ENCODE measurements at regions not wholly inside any gene's neighbourhood (a gene's known extent, or its start where the extent isn't known, plus 50 kb on each side); places are given as distances from the start of the nearest gene placed in this dataset.
"Not testable (repeated sequence)": the region's sequence is repeated elsewhere in the genome, so short reads cannot be mapped to it uniquely, and the experiment has no call there.

DNA sequence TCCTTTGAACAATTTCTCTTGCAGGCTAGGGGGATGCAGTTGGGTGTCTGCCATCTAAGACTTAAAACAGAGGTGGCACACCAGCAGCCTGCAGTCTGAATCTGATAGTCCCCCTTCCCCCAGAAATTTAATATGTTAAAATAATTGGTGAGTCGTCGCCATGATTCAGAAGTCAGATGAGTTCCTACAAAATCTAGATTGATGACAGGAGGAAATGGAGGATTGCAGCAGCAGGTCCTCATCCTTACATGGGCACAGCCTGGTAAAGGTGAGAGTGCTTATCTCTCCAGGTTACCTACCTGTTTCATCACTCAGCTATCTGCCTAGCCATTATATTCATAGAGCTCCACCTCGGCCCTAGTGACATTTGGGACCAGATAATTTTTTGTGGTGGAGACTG is 112.3 kb downstream of the PCSK1 start:
- peak; percentile 43 for DNase-seq (ENCODE audit: low read depth)

DNA sequence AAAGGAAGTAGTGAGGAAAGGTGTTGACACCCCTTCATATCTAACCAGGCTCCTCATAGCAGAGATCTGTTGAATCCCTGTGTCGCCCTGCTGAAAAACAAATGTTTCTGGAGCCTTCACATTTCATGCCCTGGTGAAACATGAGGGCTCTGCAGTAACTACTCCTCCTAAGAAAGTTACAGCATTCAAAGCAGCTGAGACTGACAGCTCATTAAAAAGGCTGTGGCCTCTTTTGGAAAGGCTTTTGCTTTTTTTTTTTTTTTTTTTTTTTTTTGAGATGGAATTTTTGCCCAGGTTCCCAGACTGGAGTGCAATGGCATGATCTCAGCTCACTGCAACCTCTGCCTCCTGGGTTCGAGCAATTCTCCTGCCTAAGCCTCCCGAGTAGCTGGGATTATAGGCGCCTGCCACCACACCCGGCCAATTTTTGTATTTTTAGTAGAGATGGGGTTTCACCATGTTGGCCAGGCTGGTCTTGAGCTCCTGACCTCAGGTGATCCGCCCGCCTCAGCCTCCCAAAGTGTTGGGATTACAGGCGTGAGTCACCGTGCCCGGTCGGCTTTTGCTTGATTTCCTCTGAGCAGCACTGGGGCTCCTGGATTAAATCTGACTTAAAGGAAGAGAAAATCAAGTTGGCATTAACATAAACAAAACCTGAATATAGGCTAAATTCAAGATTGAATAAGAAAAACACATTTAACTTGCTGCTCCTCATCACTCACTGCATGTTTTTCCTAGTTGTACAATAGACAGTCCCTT is 112.9 kb downstream of the PCSK1 start:
- not testable (repeated sequence) for DNase-seq (ENCODE audit: low read depth)

DNA sequence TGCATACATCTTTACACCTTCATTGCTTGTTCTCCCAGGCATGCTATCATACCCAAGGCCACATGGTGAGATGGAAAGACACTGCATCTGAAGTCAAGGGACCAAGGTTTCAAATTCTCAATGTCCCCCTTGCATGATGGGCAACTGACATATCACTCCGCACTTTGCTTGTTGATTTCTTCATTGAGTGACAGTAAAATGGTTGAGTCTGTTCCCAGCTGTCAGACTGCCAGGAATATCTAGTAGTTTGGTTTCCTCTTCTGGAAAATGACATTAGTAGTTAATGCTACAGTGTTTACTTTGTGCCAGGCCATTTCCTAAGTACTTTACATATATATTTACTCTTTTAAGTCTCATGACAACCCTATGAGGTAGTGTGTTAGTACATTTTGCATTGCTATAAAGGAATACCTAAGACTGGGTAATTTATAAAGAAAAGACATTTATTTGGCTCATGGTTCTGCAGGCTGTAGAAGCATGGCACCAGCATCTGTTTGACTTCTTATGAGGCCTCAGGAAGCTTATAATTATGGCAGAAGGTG is 114.4 kb downstream of the PCSK1 start:
- DNase-seq (ENCODE audit: low read depth), result no peak

DNA sequence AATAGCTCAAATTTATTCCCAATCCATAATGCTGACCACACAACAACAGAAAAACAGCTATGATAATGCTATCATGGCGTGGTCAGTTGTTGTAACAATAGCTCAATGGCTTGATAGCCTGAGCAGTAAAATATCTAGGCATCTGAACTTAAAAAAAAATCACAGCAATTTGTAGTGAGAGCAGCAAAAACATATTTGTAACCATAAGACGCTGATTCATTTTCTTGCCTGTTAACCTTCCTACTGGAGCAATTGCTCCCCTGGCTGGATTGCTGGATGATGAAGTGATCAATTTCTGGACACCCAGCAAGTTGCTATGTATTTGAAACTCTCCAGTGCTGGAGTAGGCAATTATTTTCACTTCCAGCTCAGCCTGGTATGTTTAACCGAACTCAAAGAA is 115.1 kb downstream of the PCSK1 start:
- no peak for DNase-seq (ENCODE audit: low read depth)

DNA sequence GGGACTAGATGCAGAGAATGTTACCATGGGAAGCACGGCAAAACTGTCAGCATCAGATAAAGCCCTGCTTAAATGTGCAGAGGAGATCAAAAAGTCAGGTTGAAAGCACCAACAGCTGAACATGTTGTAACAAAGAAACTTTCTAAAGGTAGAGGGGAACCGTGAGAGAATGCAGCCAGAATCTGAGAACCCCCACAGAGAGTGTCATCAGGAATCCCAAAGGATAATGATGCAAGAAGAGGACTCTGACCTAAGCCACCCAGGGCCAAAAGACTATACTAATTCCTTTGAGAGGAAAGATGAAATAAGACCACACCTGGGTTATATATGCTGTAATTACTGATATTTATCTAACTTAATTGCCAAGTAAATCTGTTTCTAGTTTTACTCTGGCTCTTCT is 116.6 kb downstream of the PCSK1 start:
- no peak for DNase-seq (ENCODE audit: low read depth)

DNA sequence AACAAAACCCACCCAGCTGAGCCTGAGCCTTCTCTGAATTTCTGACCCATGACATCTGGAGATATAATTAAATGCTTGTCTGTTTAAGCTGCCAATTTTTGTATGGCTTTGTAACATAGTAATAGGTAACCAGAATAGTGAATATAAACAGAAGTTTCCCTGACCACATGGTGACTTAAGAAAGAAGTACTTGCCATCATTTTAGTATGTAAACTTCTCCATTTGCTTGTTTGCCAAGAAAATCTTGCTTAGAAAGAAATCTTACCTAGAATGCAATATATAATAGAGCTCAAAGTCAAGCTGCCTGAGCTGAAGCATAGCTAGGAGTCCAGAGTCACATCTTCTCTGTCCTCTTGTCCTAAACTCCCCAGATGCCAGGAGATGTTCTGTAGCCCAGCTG is 117.0 kb downstream of the PCSK1 start:
- DNase-seq (ENCODE audit: low read depth), result no peak

DNA sequence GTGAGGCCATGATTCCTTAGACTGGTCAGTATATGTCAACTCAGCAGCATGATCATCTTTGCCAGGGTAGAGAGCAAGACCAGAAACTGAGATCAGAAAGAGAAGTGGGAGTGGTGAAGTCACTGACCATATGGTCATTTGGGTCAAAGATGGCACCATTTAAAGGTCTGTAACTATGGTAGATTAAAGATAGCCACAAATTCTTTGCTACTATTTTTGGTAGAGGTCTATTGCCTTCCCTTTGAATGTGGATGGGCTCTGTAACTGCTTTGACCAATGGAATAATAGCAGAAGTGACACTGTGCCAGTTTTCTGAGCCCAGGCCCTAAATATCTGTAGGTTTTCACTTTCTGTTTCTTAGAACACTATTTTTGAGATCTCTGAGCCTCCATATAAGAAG is 117.6 kb downstream of the PCSK1 start:
- no peak for DNase-seq (ENCODE audit: low read depth)

DNA sequence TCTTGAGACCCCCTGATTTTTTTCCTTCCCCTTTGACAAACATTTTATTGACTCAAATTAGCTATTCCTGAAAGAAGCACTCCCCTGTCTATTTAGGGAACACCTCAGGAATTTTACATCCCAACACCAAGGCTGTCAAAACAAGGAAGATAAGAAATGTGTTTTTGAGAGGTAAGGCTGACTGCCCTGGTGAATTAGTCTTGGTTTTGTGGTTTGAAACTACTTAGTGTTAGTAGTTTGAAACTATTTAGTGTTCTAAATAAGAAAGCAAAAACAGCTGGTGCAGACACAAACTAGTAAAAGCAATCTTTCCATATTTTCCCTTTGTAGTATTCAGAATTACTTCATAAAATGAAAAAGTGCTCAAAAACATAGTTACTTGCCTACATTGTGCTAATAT is 120.7 kb downstream of the PCSK1 start:
- no peak for DNase-seq (ENCODE audit: low read depth)

DNA sequence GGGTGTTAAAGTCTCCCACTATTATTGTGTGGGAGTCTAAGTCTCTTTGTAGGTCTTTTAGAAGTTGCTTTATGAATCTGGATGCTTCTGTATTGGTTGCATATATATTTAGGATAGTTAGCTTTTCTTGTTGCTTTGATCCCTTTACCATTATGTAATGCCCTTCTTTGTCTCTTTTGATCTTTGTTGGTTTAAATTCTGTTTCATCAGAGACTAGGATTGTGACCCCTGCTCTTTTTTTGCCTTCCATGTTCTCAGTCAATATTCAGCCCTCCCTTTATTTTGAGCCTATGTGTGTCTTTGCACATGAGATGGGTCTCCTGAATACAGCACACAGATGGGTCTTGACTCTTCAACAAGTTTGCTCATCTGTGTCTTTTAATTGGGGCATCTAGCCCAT is 126.0 kb downstream of the PCSK1 start:
- not testable (repeated sequence) for DNase-seq (ENCODE audit: low read depth)

DNA sequence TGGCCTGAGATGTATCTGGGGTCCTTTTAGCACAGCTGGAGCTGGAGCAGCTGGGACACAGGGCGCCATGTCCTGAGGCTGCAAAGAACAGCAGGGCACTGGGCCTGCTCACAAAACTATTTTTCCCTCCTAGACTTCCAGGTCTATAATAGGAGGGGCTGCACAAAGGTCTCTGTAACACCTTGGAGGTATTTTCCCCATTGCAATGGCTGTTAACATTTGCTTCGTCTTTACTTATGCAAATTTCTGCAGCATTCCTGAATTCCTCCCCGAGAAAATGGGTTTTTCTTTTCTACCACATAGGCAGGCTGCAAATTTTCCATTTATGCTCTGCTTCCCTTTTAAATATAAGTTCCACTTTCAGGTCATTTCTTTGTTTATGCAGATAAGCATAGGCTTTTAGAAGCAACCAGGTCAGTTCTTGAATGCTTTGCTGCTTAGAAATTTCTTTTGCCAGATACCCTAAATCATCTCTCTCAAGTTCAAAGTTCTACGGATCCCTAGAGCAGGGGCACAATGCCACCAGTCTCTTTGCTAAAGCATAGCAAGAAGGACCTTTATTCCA is 130.8 kb downstream of the PCSK1 start:
- no peak for DNase-seq (ENCODE audit: low read depth)

DNA sequence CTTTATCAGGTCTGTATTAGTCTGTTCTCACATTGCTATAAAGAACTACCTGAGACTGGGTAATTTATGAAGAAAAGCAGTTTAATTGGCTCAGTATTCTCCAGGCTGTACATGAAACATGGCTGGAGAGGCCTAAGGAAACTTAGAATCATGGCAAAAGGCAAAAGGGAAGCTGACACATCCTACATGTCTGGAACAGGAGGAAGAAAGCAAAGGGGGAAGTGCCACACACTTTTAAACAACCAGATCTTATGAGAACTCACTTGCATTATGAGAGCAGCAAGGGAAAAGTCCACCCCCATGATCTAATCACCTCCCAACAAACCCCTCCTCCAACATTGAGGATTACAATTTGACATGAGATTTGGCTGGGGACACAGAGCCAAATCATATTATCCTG is 132.1 kb downstream of the PCSK1 start:
- no peak for DNase-seq (ENCODE audit: low read depth)

DNA sequence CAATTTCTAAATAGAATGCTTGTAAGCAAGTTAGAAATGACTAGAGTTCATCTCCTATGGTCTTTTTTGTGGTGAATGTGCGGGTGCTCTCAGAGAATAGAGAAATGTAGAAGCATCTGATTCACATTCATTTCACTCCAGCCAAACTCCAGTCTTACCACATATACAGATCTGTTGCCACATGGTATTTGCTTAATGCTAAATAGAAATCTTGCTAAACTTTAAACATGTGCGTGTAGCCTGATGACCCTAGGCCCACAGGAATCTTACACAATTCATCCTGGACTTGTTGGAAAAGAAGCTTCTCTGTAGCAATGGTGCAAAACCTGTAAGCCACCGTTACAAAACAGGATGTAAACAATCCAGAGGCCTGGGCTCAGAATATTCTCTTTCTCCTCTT is 135.2 kb downstream of the PCSK1 start:
- peak; percentile 74 for DNase-seq (ENCODE audit: low read depth)

DNA sequence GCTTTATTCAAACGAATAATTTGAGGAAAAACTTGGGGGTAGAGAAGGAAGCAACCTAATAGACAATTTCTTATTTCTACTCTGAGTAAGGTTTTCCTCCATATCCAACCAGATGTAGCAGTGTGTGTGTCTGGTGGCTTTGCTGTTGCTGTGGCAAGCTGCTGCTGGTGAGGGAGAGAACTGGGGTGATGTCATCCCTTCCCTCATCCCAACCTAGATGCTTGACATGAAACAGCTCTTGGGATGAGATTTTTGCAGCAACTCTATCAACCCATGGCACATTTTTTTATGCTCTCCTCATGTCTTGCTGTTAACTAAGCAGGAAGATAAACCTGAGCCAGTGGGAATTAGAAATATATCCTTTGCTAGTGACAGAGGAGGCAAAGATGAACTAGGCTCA is 135.8 kb downstream of the PCSK1 start:
- peak; percentile 77 for DNase-seq (ENCODE audit: low read depth)

DNA sequence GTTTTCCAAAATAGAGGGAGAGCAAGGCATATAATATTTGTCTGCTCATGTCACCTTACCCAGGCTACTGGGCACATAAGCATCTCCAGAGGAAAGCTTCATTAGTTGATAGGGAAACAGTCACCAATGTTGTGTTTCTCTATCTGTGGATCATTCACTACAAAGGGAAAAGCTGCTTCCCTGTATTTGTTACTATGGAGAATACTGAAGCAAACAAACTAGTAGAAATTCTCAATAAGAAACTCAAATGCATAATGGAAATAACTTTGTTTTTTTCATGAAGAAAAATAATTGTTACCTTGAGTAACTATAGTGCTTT is 138.2 kb downstream of the PCSK1 start:
- DNase-seq (ENCODE audit: low read depth), result no peak

DNA sequence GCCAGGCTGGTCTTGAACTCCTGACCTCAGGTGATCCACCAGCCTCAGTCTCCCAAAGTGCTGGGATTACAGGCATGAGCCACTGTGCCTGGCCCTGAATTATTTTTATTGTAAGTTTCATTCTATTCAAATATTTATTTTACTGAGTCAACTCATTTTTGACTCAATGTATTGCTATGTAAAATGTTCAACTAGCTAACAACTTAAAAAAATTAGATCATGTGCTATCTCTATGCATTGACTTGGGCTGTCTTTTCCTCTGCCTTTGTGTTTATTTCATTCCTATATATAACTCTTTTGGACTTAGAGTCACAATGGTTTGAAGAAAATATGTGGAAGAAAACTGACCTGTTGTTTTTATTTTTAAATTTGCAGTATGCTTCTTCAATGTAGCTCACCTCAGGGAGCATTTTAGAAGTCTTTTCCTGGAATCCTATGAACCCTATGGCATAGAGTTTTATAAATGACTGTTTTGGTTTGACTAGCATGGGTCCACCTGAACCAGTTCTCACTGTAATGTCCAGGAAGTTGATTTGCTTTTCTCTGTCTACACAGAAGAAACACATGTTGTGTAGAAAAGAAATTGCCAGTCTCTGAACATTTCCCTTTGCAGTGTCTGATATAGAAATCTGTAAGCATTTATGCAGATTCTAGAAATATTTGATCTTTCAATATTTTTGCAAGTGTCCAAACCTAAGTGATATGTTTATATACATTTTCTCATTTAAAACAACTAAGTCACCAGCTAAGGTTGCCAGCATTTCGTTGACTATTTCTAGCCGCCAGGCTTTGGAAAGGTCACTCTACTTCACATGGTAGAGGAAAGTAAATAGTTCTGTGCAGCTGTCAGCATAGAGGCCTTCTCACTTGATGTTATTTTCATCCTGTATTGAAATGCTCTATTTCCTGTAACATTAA is 138.8 kb downstream of the PCSK1 start:
- peak; percentile 50 for DNase-seq (ENCODE audit: low read depth)

DNA sequence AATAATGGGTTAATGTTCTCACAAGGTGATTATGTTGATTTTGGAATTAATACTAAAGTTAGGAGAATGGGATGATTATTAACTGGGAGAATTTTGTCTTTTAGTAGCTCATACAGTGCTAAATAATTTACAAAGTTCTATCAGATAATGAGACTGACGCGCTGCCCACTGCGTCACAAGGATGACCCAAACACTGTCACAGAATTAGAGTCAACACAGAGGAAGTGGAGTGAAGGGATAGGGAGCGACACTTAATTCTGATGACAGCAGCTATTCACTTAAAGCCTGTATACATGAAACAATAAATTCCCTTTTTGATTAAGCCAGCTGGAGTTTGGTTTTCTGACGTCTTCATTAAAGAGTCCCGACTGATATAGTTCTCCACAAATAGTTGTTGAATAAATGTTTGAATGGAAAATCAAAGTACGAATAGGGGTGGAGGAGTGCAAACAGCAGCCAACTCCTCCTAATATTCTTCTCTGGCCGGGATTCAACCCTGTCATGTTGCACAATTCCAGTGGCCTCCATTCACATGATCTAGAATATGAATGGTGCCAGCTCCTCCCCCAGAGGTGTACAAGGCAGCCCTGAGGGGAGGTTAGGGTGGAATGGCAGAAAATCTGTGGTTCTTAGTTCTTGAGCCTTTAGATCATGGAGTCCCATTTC is 140.3 kb downstream of the PCSK1 start:
- no peak for DNase-seq (ENCODE audit: low read depth)

DNA sequence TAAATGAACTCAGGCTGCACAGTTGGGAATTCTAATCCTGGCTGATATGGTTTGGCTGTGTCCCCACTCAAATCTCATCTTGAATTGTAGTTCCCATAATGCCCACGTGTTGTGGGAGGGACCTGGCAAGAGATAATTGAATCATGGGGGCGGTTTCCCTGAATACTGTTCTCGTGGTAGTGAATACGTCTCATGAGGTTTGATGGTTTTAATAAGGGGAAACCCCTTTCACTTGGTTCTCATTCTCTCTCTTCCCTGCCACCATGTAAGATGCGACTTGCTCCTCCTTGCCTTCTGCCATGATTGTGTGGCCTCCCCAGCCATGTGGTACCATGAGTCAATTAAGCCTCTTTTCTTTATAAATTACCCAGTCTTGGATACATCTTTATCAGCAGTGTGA is 143.8 kb downstream of the PCSK1 start:
- DNase-seq (ENCODE audit: low read depth), result peak; percentile 10

DNA sequence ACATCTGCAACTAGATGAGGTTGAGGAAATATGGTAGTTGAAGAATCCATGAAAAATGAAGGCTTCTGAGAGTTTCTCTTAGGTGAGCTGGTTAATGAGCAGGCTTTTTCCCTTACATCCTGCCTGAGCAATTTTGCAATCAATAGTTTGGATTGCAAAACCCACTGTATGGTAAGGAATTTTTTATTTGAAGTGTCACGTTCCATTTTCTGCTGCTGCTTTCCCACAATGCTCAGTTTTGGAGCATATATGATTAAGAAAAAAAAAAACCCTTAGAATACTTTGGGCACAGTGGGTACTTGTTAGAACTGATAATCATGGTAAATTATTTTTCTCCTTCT is 144.2 kb downstream of the PCSK1 start:
- peak; percentile 34 for DNase-seq (ENCODE audit: low read depth)

DNA sequence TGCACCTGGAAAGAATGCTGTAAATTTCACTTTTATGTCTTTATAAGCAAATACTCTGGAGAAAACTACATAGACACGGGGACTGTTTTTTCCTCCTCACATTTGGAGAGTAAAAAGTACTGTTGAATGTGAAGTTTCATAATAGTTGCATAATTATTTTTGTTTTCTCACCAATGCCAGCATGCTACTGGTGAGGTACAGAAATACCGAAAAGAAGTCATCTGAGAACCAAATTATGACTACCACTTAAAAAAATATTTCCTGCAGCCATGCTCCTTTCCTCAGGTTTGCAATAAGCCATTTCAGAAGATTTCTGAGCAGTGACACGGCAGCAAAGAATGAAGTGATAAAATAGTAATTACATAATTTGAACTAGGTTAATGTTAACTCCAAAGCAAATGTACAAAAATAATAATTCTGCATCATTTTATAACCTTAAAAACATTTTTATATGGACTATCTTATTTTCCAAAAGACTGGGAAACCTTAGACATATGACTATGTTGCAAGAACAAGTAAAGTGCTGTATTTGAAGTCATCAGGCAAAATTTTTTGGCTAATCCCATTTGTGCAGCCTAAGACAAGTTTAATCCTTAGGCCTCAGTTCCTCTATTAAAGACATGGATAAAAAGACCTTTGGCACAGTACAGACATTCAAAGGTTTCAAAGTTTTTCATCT is 144.7 kb downstream of the PCSK1 start:
- peak; percentile 32 for DNase-seq (ENCODE audit: low read depth)

DNA sequence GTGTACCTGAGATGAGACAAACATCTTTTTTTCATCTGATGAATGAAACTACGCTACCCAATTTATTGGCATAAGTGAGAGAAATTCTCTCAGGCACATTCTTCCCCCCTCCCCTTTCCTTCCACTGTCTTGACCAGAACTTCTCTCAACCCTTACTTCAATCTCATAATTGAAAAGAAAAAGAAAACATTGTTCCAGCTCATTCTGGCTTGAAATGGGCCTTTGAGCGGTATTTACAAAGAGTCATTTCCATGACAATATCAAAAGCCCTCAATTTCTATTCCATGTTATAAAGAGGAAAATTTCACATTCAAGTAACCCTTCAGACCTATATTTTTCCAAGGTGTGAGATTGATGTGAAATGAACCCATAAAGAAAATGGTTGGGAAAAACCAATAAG is 145.9 kb downstream of the PCSK1 start:
- no peak for DNase-seq (ENCODE audit: low read depth)

DNA sequence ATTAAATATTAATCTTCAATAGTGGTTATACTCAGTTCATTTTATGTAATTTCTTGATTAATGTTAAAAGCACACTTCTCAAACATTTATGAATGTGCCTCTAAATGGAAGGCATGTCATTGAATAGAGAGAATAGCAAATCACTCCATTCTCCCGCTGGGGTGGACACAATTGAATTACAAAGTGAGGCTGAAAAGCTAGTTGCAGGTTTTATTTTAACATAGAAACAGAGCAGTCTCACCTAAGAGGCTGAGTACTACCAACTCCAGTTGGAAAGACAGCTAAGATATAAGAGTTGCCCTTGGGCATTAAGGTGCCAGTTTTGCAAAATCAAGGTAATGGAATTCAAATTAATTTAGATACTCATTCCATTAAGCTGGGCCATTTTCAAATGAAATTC is 147.2 kb downstream of the PCSK1 start:
- no peak for DNase-seq (ENCODE audit: low read depth)
